Middle frontal gyrus (tissue), 1 donor: ENCODE measurements at regions not wholly inside any gene's neighbourhood (a gene's known extent, or its start where the extent isn't known, plus 50 kb on each side); places are given as distances from the start of the nearest gene placed in this dataset.

ENCODE experiments used
- DNase-seq: peaks from one replicate; pipeline ENCODE4 v3.0.0-alpha.2; 2015; ENCODE audit warnings: low spot score; ENCODE audit errors: extremely low spot score

- no peak for DNase-seq
Measured at GRCh38 chr6:148652205-148652604, 94.6 kb upstream of the UST start.

- DNase-seq: no peak
Measured at GRCh38 chr6:148653138-148653776, 93.6 kb upstream of the UST start.

DNA sequence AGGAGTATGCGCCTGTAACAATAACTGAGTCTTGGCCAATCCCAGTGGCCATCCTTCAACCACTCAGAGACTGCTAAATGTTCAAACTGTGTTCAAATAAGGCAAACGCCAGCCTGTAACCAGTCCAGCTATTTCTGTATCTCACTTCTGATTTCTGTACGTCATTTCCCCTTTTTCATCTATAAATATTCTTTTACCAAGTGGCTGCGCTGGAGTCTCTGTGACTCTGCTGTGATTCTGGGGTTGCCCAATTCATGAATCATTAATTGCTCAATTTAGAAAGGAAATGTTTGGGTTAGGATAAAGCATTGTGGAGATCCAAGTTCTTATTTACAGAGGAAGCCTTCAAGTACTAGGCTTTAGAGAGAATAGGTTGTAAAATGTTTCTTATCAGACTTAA, 89.8 kb upstream of the UST start:
- DNase-seq: no peak

DNA sequence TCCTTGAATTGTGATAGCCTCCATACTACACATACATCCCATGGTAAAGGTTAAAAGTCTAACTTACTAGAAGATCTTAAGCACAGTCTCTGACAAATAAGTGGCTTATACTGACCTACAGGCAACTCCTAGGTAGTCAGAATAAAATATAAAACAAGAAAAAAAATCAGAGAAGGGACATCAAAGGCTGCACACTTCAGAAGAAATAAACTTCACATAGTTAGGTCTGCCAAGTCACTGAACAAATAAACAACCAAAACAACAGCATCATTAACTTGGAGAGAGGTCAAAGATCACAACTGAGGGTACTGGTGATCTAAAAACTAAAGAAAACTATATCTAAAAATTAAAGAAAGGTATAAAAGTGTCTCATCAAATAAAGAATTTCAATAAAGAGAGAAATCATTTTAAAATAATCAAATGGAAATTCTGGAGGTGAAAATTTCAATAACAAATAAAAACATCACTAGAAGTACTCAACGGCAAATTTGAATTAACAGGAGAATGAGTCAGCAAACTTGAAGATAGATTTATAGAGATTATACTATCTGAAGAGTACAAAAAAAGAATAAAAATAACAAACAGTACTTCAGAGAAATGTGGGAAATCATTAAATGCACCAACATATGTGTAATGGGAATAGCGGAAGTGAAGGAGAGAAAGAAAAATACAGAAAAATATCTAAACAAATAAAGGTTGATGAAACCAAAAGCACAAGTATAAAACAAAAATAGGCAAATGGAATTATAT, 88.0 kb upstream of the UST start:
- no peak for DNase-seq

DNA sequence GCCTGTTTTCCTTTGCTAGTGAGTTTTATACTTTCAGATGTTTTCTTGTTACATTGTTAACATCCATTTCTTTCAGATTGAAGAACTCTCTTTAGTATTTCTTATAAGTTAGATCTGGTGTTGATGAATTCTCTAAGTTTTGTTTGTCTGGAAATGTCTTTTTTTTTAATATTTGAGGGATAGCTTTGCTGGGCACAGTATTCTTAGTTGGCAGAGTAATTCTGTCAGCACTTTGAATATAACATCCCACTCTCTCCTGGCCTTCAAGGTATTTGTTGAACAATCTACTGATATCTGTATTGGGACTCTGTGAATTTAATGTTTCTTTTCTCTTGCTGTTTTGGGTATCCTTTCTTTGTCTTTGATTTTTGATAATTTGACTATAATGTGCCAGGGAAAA, 79.4 kb upstream of the UST start:
- no peak for DNase-seq

- DNase-seq: no peak
Measured at GRCh38 chr6:148671085-148671484, 75.7 kb upstream of the UST start.

DNA sequence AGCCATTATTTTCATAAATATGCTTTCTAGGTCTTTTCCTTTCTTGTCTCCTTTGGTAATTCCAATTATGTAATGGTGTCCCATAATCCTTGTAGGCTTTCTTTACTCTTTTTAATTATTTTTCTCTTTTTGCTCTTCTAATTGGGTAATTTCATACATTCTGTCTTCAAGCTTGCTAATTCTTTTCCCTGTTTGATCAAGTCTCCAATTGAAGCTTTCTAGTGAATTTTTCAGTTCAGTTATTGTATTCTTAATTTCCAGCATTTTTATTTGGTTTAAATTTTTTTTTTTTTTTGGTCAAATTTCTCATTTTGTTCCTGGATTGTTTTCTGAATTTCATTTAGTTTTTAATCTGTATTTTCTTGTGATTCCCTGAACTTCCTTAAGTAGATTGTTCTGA, 74.9 kb upstream of the UST start:
- DNase-seq: no peak

GRCh38 chr6:148674306-148674705, 72.5 kb upstream of the UST start:
- no peak for DNase-seq

DNA sequence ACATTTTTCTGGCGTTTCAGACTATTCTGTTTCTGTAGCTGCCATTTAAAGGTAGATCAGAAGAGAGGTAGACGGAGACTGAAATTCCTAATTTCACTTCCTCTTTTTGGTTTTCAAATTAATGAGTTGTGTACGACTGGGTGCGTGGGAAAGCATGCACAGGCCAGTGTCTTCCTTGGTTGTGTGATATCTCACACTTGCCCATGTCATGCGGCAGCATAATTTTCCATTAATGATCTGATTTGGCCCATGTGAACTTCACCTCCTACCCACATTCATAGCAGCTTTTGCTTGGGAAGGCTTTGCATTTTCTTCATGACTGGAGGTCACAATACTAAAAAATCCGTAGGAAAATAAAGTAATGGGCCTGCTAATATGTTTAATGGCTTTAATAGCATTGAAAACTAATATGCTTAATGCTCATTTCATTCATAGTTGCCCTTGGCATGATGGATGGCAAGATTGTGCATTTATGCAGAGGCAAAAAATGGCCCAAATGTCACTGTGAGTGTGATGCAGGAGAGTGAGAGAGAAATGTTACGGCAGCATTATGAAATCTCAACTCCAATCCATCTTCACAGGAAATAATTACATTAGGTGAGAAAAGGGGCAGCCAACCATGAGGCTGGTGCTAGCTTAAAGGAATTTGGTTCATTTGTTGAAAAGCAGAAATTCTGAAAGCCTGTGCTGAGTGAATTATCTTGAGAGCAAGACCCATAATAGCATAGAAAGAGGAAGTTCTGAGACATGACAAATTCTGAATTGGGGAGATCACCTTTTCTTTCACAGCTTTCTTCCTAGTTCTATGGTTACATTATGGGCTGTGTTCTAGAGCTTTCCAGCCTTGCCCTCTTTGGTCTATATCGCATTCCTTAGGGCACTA, 69.0 kb upstream of the UST start:
- DNase-seq: no peak

- no peak for DNase-seq
Measured at GRCh38 chr6:148678682-148679081, 68.1 kb upstream of the UST start.

GRCh38 chr6:148681666-148682065, 65.2 kb upstream of the UST start:
- DNase-seq: no peak

DNA sequence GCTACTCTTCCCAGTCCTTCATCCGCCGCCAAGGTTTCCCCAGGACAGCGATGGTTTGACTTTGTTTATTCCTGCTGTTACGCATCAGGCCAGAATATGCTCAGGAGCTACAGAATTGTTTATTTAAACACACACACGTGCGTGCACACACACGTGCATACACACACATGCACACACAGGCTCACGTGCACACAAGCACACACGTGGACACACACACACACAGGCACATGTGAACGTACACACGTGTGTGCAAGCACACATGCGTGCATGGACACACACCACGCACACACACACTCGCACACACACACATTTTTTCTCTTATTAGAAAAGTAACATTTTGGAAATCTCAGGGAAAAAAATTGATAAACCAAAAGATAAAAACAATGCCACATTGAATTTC, 64.6 kb upstream of the UST start:
- DNase-seq: no peak

GRCh38 chr6:148682990-148683389, 63.8 kb upstream of the UST start:
- no peak for DNase-seq

GRCh38 chr6:148689168-148689567, 57.7 kb upstream of the UST start:
- no peak for DNase-seq

GRCh38 chr6:148693882-148694484, 52.8 kb upstream of the UST start:
- DNase-seq: no peak
